Heart right ventricle (tissue), 16 donors: ENCODE measurements at regions not wholly inside any gene's neighbourhood (a gene's known extent, or its start where the extent isn't known, plus 50 kb on each side); places are given as distances from the start of the nearest gene placed in this dataset.

ENCODE experiments used
- ATAC-seq, 8 donors: fragments of 200-7000 bp; cut with Tn5 transposase; one replicate each; pipeline ENCODE4 v1.9.1; 2020; ENCODE audit warnings: mild to moderate bottlenecking in 8 of 8, moderate library complexity in 8 of 8, moderate number of reproducible peaks in 1 of 8
- DNase-seq, 2 donors: peaks; one replicate each; pipeline ENCODE4 v3.0.0-alpha.2; 2020
- H3K27ac ChIP-seq, 10 donors: fragments of 200-600 bp; sonication (generic) in 2 of 10; one replicate each; pipeline versions ENCODE4 v1.5.0 to v1.8.0; 2020 to 2022; ENCODE audit warnings: mild to moderate bottlenecking in 3 of 10
- H3K27me3 ChIP-seq, 7 donors: fragments of 200-600 bp; one replicate each; pipeline ENCODE4 v1.8.0; 2021 to 2022; ENCODE audit warnings: mild to moderate bottlenecking in 2 of 7
- H3K36me3 ChIP-seq, 9 donors: fragments of 200-600 bp; sonication (generic) in 1 of 9; one replicate each; pipeline versions ENCODE4 v1.5.0 to v1.8.0; 2020 to 2022; ENCODE audit warnings: mild to moderate bottlenecking in 2 of 9
- H3K4me1 ChIP-seq, 9 donors: fragments of 200-600 bp; sonication (generic) in 1 of 9; one replicate each; pipeline versions ENCODE4 v1.5.0 to v1.8.0; 2020 to 2022; ENCODE audit warnings: mild to moderate bottlenecking in 4 of 9
- H3K4me3 ChIP-seq, 10 donors: fragments of 200-600 bp; sonication (generic) in 2 of 10; one replicate each; pipeline versions ENCODE4 v1.5.0 to v1.8.0; 2020 to 2022; ENCODE audit warnings: mild to moderate bottlenecking in 7 of 10, moderate library complexity in 2 of 10
- H3K9me3 ChIP-seq, 11 donors: fragments of 200-600 bp in 10 of 11; sonication (generic) in 2 of 11; one replicate each; pipeline versions ENCODE4 v1.5.0 to v1.8.0; 2013 to 2022; ENCODE audit warnings: mild to moderate bottlenecking in 2 of 11, control low read depth in 1 of 11, moderate library complexity in 1 of 11
- WGBS, 2 donors: extraction: QIAGEN DNeasy Blood & Tissue Kit; methylation state at CpG; one replicate each; pipeline ENCODE4 v1.1.7; 2013; ENCODE audit warnings: inconsistent platforms in 1 of 2; 5-methylcytosine and 5-hydroxymethylcytosine counted together
- intact Hi-C, 10 donors: fragments of 100-400 bp; cut with DNase I; formaldehyde crosslinking; loops; one replicate each; pipeline versions ENCODE4 v1.11.1 to v1.14.2; 2022
- TF ChIP-seq, protein P1 (sequence below), 9 donors: fragments of 200-600 bp; sonication (generic) in 2 of 9; IDR thresholded peaks; one replicate each; pipeline versions ENCODE4 v1.5.0 to v1.8.0; 2021 to 2022; ENCODE audit warnings: antibody characterized with exemption in 9 of 9, mild to moderate bottlenecking in 5 of 9, moderate library complexity in 1 of 9
- donor health status: Arrhythmogenic right ventricular cardiomyopathy.
- donor health status: ischemic (EF 13 %, LVEDD 7.1; RV severe dilation, severe dysfunction).
- donor health status: healthy with polysubstance abuse.
- donor health status: DM: no; HTN: yes; CAD: no.
- donor health status: DM: no; HTN: no; CAD: no.
- donor health status: ischemic (EF 25% LVEDD 6.9; RV normal size, moderate dysfunction).
- donor health status: ischemic (EF 25% LVEDD 5.7; RV mildly dilated, moderate dysfunction).
- donor health status: healthy.
- donor health status: DM: yes; HTN: yes; CAD: no.
- donor health status: Ischemic cardiomyopathy.
- donor health status: ischemic (EF 35%, LVEDD 5.7; RV mildly dilated, moderate dysfunction).
- donor health status: nonischemic (EF 11% LVEDD 7.7; RV severe dilation, severe dysfunction).
- donor health status: DM: yes; HTN: yes; CAD: no.
- donor health status: PGD.
- donor health status: ischemic (EF 29% LVEDD 5.4; RV normal size, mild dysfunction).
- donor health status: nonischemic (EF 23%, LVEDD 6.1; RV moderate dilation, normal function).

DNA sequence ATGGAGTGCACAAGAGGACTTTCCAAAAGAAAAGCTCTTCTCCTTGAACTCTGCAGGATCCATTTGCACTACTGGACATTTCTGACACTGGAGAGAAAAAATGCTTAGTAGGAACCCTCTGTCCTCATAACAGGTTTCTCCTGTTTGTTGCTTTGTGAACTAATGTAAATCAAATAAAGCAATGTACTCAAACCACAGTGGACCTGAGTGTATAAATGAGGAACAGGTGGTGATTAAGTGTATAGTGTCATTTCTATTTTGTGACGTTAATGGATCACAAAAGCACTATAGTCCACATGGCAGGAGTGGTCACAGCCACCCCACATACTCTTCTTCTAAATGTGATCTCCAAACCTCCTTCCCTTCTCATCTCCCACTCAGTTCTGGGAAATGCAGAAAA lies 268.4 kb upstream of the DUSP10 start:
- H3K4me1 ChIP-seq, result peaks cover 0 to 5% (median 0%) of the 10 kb centered on the region in 9 donors
- no peak for ATAC-seq
- H3K4me3 ChIP-seq, result no peak overlapping the region
- DNase-seq, result no peak
- peaks cover 0 to 6% (median 0%) of the 10 kb centered on the region in 11 donors for H3K9me3 ChIP-seq
- no peaks in the 10 kb centered on the region for H3K27me3 ChIP-seq
- TF ChIP-seq, protein P1, sequence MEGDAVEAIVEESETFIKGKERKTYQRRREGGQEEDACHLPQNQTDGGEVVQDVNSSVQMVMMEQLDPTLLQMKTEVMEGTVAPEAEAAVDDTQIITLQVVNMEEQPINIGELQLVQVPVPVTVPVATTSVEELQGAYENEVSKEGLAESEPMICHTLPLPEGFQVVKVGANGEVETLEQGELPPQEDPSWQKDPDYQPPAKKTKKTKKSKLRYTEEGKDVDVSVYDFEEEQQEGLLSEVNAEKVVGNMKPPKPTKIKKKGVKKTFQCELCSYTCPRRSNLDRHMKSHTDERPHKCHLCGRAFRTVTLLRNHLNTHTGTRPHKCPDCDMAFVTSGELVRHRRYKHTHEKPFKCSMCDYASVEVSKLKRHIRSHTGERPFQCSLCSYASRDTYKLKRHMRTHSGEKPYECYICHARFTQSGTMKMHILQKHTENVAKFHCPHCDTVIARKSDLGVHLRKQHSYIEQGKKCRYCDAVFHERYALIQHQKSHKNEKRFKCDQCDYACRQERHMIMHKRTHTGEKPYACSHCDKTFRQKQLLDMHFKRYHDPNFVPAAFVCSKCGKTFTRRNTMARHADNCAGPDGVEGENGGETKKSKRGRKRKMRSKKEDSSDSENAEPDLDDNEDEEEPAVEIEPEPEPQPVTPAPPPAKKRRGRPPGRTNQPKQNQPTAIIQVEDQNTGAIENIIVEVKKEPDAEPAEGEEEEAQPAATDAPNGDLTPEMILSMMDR (IDR thresholded peaks at IDR 0.05), result no peak
- H3K27ac ChIP-seq, result no peak overlapping the region
- intact Hi-C loops, result loop anchor here in 2 of 10 donors (10.0 kb wide), 2 partner anchors 154 to 466 kb away; no protein-coding TSS in a partner anchor
- H3K36me3 ChIP-seq, result no peaks in the 10 kb centered on the region
- 85 to 93% methylated on average over 1 of the region's 1 CpG for WGBS, 2 donors

- H3K27me3 ChIP-seq, result no peaks in the 10 kb centered on the region
- H3K36me3 ChIP-seq, result no peaks in the 10 kb centered on the region
- TF ChIP-seq, protein P1 (IDR thresholded peaks at IDR 0.05), result peak in 7 of 9 donors; percentile 23 to 55 (median 49)
- H3K9me3 ChIP-seq, result peaks cover 0 to 6% (median 0%) of the 10 kb centered on the region in 11 donors
- H3K4me3 ChIP-seq, result no peak overlapping the region
- 36 to 38% methylated on average over 2 of the region's 2 CpGs for WGBS, 2 donors
- no peak overlapping the region for H3K27ac ChIP-seq
- intact Hi-C loops, result loop anchor here in 1 of 10 donors (10.0 kb wide), 1 partner anchor 264 kb away; the partner anchor contains the start of gene DUSP10
- H3K4me1 ChIP-seq, result peaks cover 0 to 5% (median 0%) of the 10 kb centered on the region in 9 donors
- peak in 3 of 8 donors; percentile 41 to 48 (median 47) for ATAC-seq
- no peak for DNase-seq
Measured at GRCh38 chr1:222009105-222009730, 267.3 kb upstream of the DUSP10 start.

DNA sequence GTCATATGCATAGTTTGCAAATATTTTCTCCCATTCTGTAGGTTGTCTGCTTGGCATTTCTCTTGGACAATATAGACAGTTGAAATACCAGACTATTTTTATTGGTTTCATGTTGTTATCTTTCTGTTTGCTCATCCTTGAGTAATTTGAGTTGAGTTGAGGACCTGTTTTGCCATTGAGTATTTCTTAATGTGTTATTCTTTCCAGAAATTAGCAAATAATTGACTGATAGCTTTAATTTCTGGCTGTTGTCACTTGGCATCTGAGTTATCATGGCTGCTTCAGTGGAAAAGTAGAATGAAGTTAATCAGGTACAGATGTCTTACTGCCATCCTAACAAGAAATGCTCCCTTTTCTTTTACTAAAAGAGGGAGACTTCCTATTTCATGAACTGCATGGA lies 264.8 kb upstream of the DUSP10 start:
- intact Hi-C loops, result loop anchor here in 1 of 10 donors (10.0 kb wide), 1 partner anchor 262 kb away; the partner anchor contains the start of gene DUSP10
- ATAC-seq (no peak), DNase-seq (no peak)
- Histone ChIP-seq H3K27ac (no peak overlapping the region), H3K36me3 (no peaks in the 10 kb centered on the region), H3K9me3 (peaks cover 0 to 6% (median 0%) of the 10 kb centered on the region in 11 donors), H3K4me1 (peaks cover 0 to 5% (median 0%) of the 10 kb centered on the region in 9 donors), H3K27me3 (no peaks in the 10 kb centered on the region), H3K4me3 (no peak overlapping the region)
- TF ChIP-seq, protein P1 (IDR thresholded peaks at IDR 0.05), result no peak

- TF ChIP-seq, protein P1 (IDR thresholded peaks at IDR 0.05), result no peak
- Histone ChIP-seq H3K9me3 (no peaks in the 10 kb centered on the region), H3K27ac (no peak overlapping the region), H3K27me3 (no peaks in the 10 kb centered on the region), H3K4me1 (peaks cover 0 to 5% (median 0%) of the 10 kb centered on the region in 9 donors), H3K36me3 (no peaks in the 10 kb centered on the region), H3K4me3 (no peak overlapping the region)
- ATAC-seq (no peak), DNase-seq (no peak)
- intact Hi-C loops, result loop anchor here in 1 of 10 donors (10.0 kb wide), 1 partner anchor 260 kb away; the partner anchor contains the start of gene DUSP10
- 80 to 85% methylated on average over 2 of the region's 2 CpGs for WGBS, 2 donors
Measured at GRCh38 chr1:222004784-222005183, 262.9 kb upstream of the DUSP10 start.
